Cardiac fibroblast (primary cell): ENCODE measurements at regions not wholly inside any gene's neighbourhood (a gene's known extent, or its start where the extent isn't known, plus 50 kb on each side); places are given as distances from the start of the nearest gene placed in this dataset.
A peak's percentile ranks its signal among the peaks of the same experiment; 100 is the strongest.

Experiments used
- DNase-seq, 2 donors: peaks; one replicate each; pipeline versions ENCODE4 v3.0.0 to v3.0.0-alpha.2; 2010; ENCODE audit warnings: low read depth in 2 of 2
- H3K4me3 ChIP-seq, 2 donors: replicated peaks in 1 of 2; 1 replicate in 1 of 2; 2 replicates in 1 of 2; pipeline ENCODE4 v1.5.1; 2011; ENCODE audit warnings: low read depth in 2 of 2, low read length in 2 of 2, mild to moderate bottlenecking in 2 of 2, moderate library complexity in 1 of 2
- CTCF ChIP-seq: IDR thresholded peaks from one replicate; pipeline ENCODE4 v1.5.1; 2011; ENCODE audit warnings: low read depth, mild to moderate bottlenecking, low read length, inconsistent platforms

GRCh38 chr4:147207911-147208310 is 262.2 kb upstream of the TTC29 start:
- no peak overlapping the region for H3K4me3 ChIP-seq
- DNase-seq, result no peak
- no peak for TF ChIP-seq CTCF

GRCh38 chr4:147217655-147218054 is 263.2 kb upstream of the EDNRA start:
- no peak for TF ChIP-seq CTCF
- H3K4me3 ChIP-seq, result no peak overlapping the region
- DNase-seq, result no peak

GRCh38 chr4:147219145-147219544 is 261.8 kb upstream of the EDNRA start:
- no peak overlapping the region for H3K4me3 ChIP-seq
- no peak for DNase-seq
- no peak for TF ChIP-seq CTCF

GRCh38 chr4:147220833-147221232 is 260.1 kb upstream of the EDNRA start:
- peak in 1 of 2 donors; percentile 19 for DNase-seq
- no peak overlapping the region for H3K4me3 ChIP-seq
- TF ChIP-seq CTCF, result no peak

- no peak for DNase-seq
- no peak for TF ChIP-seq CTCF
- no peak overlapping the region for H3K4me3 ChIP-seq
Measured at GRCh38 chr4:147222906-147223305, 258.0 kb upstream of the EDNRA start.

GRCh38 chr4:147223576-147223975 is 257.3 kb upstream of the EDNRA start:
- no peak for DNase-seq
- no peak overlapping the region for H3K4me3 ChIP-seq
- TF ChIP-seq CTCF, result no peak

- TF ChIP-seq CTCF, result no peak
- DNase-seq, result peak in 1 of 2 donors; percentile 72
- no peak overlapping the region for H3K4me3 ChIP-seq
Measured at GRCh38 chr4:147236806-147237205, 244.1 kb upstream of the EDNRA start.
